Cardiac muscle cell (in vitro differentiated cells and primary cell): ENCODE measurements at regions not wholly inside any gene's neighbourhood (a gene's known extent, or its start where the extent isn't known, plus 50 kb on each side); places are given as distances from the start of the nearest gene placed in this dataset.

Experiments used
- DNase-seq, 2 donors: peaks; one replicate each; pipeline versions ENCODE4 v3.0.0 to v3.0.0-alpha.2; 2010 to 2017; ENCODE audit warnings: low read depth in 1 of 2, low spot score in 1 of 2
- H3K27ac ChIP-seq: fragments of 200-600 bp; sonication (generic); 2 replicates; pipeline ENCODE4 v1.5.1; 2016
- H3K27me3 ChIP-seq: fragments of 200-600 bp; sonication (generic); 2 replicates; pipeline ENCODE4 v1.6.0; 2016; ENCODE audit warnings: control low read depth
- H3K36me3 ChIP-seq: fragments of 200-600 bp; sonication (generic); 2 replicates; pipeline ENCODE4 v1.5.1; 2016; ENCODE audit warnings: control low read depth
- H3K4me1 ChIP-seq: fragments of 200-600 bp; sonication (generic); 2 replicates; pipeline ENCODE4 v1.8.1; 2017; ENCODE audit warnings: low read depth, mild to moderate bottlenecking, mixed run types
- H3K4me3 ChIP-seq: fragments of 200-600 bp; sonication (generic); 2 replicates; pipeline ENCODE4 v1.5.1; 2016; ENCODE audit warnings: mild to moderate bottlenecking
- H3K9me3 ChIP-seq: fragments of 200-600 bp; sonication (generic); 2 replicates; pipeline ENCODE4 v1.5.1; 2017; ENCODE audit warnings: low read depth, mild to moderate bottlenecking, control low read depth
- CTCF ChIP-seq: IDR thresholded peaks from 2 replicates; pipeline ENCODE4 v1.5.1; 2012; ENCODE audit warnings: low read depth, mild to moderate bottlenecking, low read length

- Histone ChIP-seq H3K4me3 (no peak overlapping the region), H3K27me3 (no peaks in the 10 kb centered on the region), H3K9me3 (no peaks in the 10 kb centered on the region), H3K27ac (no peak overlapping the region), H3K4me1 (peaks cover 5% of the 10 kb centered on the region), H3K36me3 (no peaks in the 10 kb centered on the region)
- no peak for DNase-seq
- TF ChIP-seq CTCF: no peak
Measured at GRCh38 chr6:55651015-55651414, 72.0 kb upstream of the HMGCLL1 start.

GRCh38 chr6:55643861-55644260, 64.9 kb upstream of the HMGCLL1 start:
- no peaks in the 10 kb centered on the region for H3K36me3 ChIP-seq
- peak in 1 of 2 donors; percentile 15 for DNase-seq
- no peak overlapping the region for H3K4me3 ChIP-seq
- H3K9me3 ChIP-seq: no peaks in the 10 kb centered on the region
- H3K27ac ChIP-seq: no peak overlapping the region
- H3K4me1 ChIP-seq: no peaks in the 10 kb centered on the region
- TF ChIP-seq CTCF: no peak
- H3K27me3 ChIP-seq: no peaks in the 10 kb centered on the region

GRCh38 chr6:55642366-55642765, 63.4 kb upstream of the HMGCLL1 start:
- H3K9me3 ChIP-seq: no peaks in the 10 kb centered on the region
- H3K4me1 ChIP-seq: no peaks in the 10 kb centered on the region
- H3K36me3 ChIP-seq: no peaks in the 10 kb centered on the region
- no peak overlapping the region for H3K4me3 ChIP-seq
- TF ChIP-seq CTCF: no peak
- DNase-seq: no peak
- no peaks in the 10 kb centered on the region for H3K27me3 ChIP-seq
- H3K27ac ChIP-seq: no peak overlapping the region

- H3K27me3 ChIP-seq: no peaks in the 10 kb centered on the region
- TF ChIP-seq CTCF: no peak
- no peak overlapping the region for H3K4me3 ChIP-seq
- H3K27ac ChIP-seq: no peak overlapping the region
- no peaks in the 10 kb centered on the region for H3K4me1 ChIP-seq
- no peaks in the 10 kb centered on the region for H3K9me3 ChIP-seq
- no peaks in the 10 kb centered on the region for H3K36me3 ChIP-seq
- peak in 1 of 2 donors; percentile 3 for DNase-seq
Measured at GRCh38 chr6:55636406-55637102, 57.6 kb upstream of the HMGCLL1 start.

GRCh38 chr6:55633471-55633870, 54.5 kb upstream of the HMGCLL1 start:
- Histone ChIP-seq H3K9me3 (no peaks in the 10 kb centered on the region), H3K4me3 (no peak overlapping the region), H3K27me3 (no peaks in the 10 kb centered on the region), H3K27ac (no peak overlapping the region), H3K36me3 (no peaks in the 10 kb centered on the region), H3K4me1 (no peaks in the 10 kb centered on the region)
- no peak for DNase-seq
- TF ChIP-seq CTCF: no peak
